ENCODE measurements at regions not wholly inside any gene's neighbourhood (a gene's known extent, or its start where the extent isn't known, plus 50 kb on each side); places are given as distances from the start of the nearest gene placed in this dataset.

DNA sequence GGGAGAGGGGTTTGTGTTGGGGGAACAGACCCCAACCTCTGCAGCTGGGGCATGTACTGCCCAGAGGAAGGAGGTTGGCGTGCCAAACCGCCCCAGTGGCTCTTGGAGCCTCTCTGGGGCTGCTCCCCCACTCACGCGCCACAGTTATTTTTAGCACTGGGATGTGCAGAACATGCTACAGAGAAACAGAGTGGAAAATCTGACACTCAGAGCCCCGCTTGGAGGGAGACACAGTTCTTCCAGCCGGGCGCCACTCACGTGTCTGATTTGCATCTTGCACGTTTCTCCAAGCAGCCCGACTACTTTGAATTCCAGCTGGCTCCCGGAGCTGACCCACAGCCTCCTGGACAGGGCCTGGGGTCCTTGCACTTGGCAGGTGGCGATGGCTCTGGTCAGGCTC, 182.0 kb downstream of the RPS24 start:
- 15% methylated on average over 12 of the region's 12 CpGs for WGBS (ENCODE audit: insufficient coverage)
- ATAC-seq (ENCODE audit: low read depth) (no peak), DNase-seq (no peak)
- no peak overlapping the region for H2AFZ ChIP-seq (ENCODE audit: insufficient read depth, low read depth, low read length, poor library complexity, severe bottlenecking)
- intact Hi-C loops (cut with micrococcal nuclease) = no loop called here
- Mint-ChIP-seq H3K4me3 (no peak overlapping the region), H3K27ac (no peak overlapping the region), H3K9me3 (ENCODE audit: insufficient read depth) (no peaks in the 10 kb centered on the region), H3K4me1 (no peaks in the 10 kb centered on the region), H3K27me3 (peaks cover 33% of the 10 kb centered on the region)
- H3K27ac ChIP-seq (ENCODE audit: low read length in 2 of 2) = no peak overlapping the region
- ChIA-PET POLR2A (no interaction called here), CTCF (no interaction called here)
- peaks cover 0 to 11% (median 0%) of the 10 kb centered on the region in 4 experiments for H3K27me3 ChIP-seq (replicated peaks in 1 of 4; ENCODE audit: control extremely low read depth in 1 of 4, control insufficient read depth in 3 of 4, insufficient read depth in 4 of 4, low read length in 3 of 4)
- no peaks in the 10 kb centered on the region for H3K36me3 ChIP-seq (replicated peaks in 1 of 2; ENCODE audit: control extremely low read depth in 1 of 2, control insufficient read depth in 1 of 2, extremely low read depth in 1 of 2, insufficient read depth in 2 of 2, low read length in 1 of 2)
- no peak overlapping the region for H3K9ac ChIP-seq (ENCODE audit: low read length)
- H4K20me1 ChIP-seq (ENCODE audit: control insufficient read depth, insufficient read depth, low read length, poor library complexity, severe bottlenecking) = no peaks in the 10 kb centered on the region
- H3K4me3 ChIP-seq (ENCODE audit: control extremely low read depth in 1 of 5, extremely low read depth in 1 of 5, insufficient read depth in 1 of 5, low read depth in 2 of 5, low read length in 4 of 5) = no peak overlapping the region
- H3K9me3 ChIP-seq (ENCODE audit: control extremely low read depth in 1 of 3, control insufficient read depth in 2 of 3, insufficient read depth in 1 of 3, low read length in 2 of 3) = peaks cover 0 to 10% (median 0%) of the 10 kb centered on the region in 3 donors
- no peak for TF ChIP-seq EZH2 (IDR thresholded peaks at IDR 0.05; ENCODE audit: borderline replicate concordance, insufficient read depth, low read depth, low read length, poor library complexity, severe bottlenecking)
- TF ChIP-seq, protein P1, sequence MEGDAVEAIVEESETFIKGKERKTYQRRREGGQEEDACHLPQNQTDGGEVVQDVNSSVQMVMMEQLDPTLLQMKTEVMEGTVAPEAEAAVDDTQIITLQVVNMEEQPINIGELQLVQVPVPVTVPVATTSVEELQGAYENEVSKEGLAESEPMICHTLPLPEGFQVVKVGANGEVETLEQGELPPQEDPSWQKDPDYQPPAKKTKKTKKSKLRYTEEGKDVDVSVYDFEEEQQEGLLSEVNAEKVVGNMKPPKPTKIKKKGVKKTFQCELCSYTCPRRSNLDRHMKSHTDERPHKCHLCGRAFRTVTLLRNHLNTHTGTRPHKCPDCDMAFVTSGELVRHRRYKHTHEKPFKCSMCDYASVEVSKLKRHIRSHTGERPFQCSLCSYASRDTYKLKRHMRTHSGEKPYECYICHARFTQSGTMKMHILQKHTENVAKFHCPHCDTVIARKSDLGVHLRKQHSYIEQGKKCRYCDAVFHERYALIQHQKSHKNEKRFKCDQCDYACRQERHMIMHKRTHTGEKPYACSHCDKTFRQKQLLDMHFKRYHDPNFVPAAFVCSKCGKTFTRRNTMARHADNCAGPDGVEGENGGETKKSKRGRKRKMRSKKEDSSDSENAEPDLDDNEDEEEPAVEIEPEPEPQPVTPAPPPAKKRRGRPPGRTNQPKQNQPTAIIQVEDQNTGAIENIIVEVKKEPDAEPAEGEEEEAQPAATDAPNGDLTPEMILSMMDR (IDR thresholded peaks at IDR 0.05) = no peak
- no peak overlapping the region for H3K4me2 ChIP-seq (replicated peaks; ENCODE audit: low read depth, low read length, poor library complexity, severe bottlenecking)
- H3K4me1 ChIP-seq (ENCODE audit: control insufficient read depth in 2 of 2, insufficient read depth in 2 of 2, low read length in 2 of 2) = no peaks in the 10 kb centered on the region
- no peaks in the 10 kb centered on the region for H3K79me2 ChIP-seq (ENCODE audit: control insufficient read depth, insufficient read depth, low read length)

DNA sequence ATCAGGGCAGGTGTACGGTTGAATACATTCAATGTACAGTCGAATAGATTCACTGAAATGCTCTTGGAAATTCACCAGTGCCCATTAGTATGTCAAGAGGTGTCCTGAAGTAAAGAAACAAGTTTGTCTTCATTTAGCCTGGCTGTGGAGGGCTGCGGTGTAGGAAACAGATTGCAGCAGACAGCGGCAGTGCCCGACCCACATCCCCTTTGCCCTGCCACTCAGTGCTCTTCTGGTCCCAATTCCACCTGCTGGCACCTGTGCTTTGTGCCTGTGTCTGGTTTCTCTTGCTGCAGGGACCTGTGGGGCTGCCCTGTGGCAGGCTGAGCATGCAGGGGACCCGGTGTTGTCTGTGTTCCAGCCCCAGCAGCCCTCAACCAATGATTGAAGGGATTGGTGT, 183.7 kb downstream of the RPS24 start:
- H3K9ac ChIP-seq (ENCODE audit: low read length) = no peak overlapping the region
- no peak overlapping the region for H3K27ac ChIP-seq (ENCODE audit: low read length in 2 of 2)
- WGBS (ENCODE audit: insufficient coverage) = 20% methylated on average over 6 of the region's 6 CpGs
- ATAC-seq (ENCODE audit: low read depth) = no peak
- H3K9me3 ChIP-seq (ENCODE audit: control extremely low read depth in 1 of 3, control insufficient read depth in 2 of 3, insufficient read depth in 1 of 3, low read length in 2 of 3) = peaks cover 0 to 13% (median 0%) of the 10 kb centered on the region in 3 donors
- no peaks in the 10 kb centered on the region for H3K36me3 ChIP-seq (replicated peaks in 1 of 2; ENCODE audit: control extremely low read depth in 1 of 2, control insufficient read depth in 1 of 2, extremely low read depth in 1 of 2, insufficient read depth in 2 of 2, low read length in 1 of 2)
- H3K4me2 ChIP-seq (replicated peaks; ENCODE audit: low read depth, low read length, poor library complexity, severe bottlenecking) = no peak overlapping the region
- no peak for TF ChIP-seq EZH2 (IDR thresholded peaks at IDR 0.05; ENCODE audit: borderline replicate concordance, insufficient read depth, low read depth, low read length, poor library complexity, severe bottlenecking)
- no peak overlapping the region for H2AFZ ChIP-seq (ENCODE audit: insufficient read depth, low read depth, low read length, poor library complexity, severe bottlenecking)
- intact Hi-C loops (cut with micrococcal nuclease) = no loop called here
- CTCF ChIA-PET = no interaction called here
- Mint-ChIP-seq H3K9me3 (ENCODE audit: insufficient read depth) (no peaks in the 10 kb centered on the region), H3K27ac (no peak overlapping the region), H3K4me3 (no peak overlapping the region), H3K27me3 (peaks cover 33% of the 10 kb centered on the region), H3K4me1 (no peaks in the 10 kb centered on the region)
- H4K20me1 ChIP-seq (ENCODE audit: control insufficient read depth, insufficient read depth, low read length, poor library complexity, severe bottlenecking) = no peaks in the 10 kb centered on the region
- no peak for DNase-seq
- no peaks in the 10 kb centered on the region for H3K79me2 ChIP-seq (ENCODE audit: control insufficient read depth, insufficient read depth, low read length)
- H3K4me1 ChIP-seq (ENCODE audit: control insufficient read depth in 2 of 2, insufficient read depth in 2 of 2, low read length in 2 of 2) = no peaks in the 10 kb centered on the region
- POLR2A ChIA-PET = no interaction called here
- no peak overlapping the region for H3K4me3 ChIP-seq (ENCODE audit: control extremely low read depth in 1 of 5, extremely low read depth in 1 of 5, insufficient read depth in 1 of 5, low read depth in 2 of 5, low read length in 4 of 5)
- peaks cover 0 to 11% (median 0%) of the 10 kb centered on the region in 4 experiments for H3K27me3 ChIP-seq (replicated peaks in 1 of 4; ENCODE audit: control extremely low read depth in 1 of 4, control insufficient read depth in 3 of 4, insufficient read depth in 4 of 4, low read length in 3 of 4)
